D721Med (cell line): ENCODE measurements at regions not wholly inside any gene's neighbourhood (a gene's known extent, or its start where the extent isn't known, plus 50 kb on each side); places are given as distances from the start of the nearest gene placed in this dataset.

ENCODE experiments used
- DNase-seq: peaks from one replicate; pipeline ENCODE4 v3.0.0; 2011; ENCODE audit warnings: low spot score; ENCODE audit not compliant: insufficient read length
- FAIRE-seq: peaks from 2 replicates; lab custom pipeline; 2011; peaks lifted over from hg19 to GRCh38; lab: Jason Lieb, UNC
- CTCF ChIP-seq: IDR thresholded peaks from 2 replicates; pipeline ENCODE4 v1.5.1; 2012; ENCODE audit warnings: mild to moderate bottlenecking, control low read depth; ENCODE audit not compliant: insufficient read depth; ENCODE audit errors: missing control alignments

GRCh38 chr13:87130423-87130822 is 540.7 kb upstream of the SLITRK5 start:
- FAIRE-seq, result no peak

GRCh38 chr13:87131611-87132010 is 539.6 kb upstream of the SLITRK5 start:
- no peak for TF ChIP-seq CTCF
- FAIRE-seq (no peak), DNase-seq (no peak)

More at GRCh38 chr13:87130423-87130822, 540.7 kb upstream of the SLITRK5 start:
- no peak for DNase-seq
- no peak for TF ChIP-seq CTCF

- TF ChIP-seq CTCF, result no peak
- DNase-seq (no peak), FAIRE-seq (no peak)
Measured at GRCh38 chr13:87138866-87139265, 532.3 kb upstream of the SLITRK5 start.

- FAIRE-seq (no peak), DNase-seq (no peak)
Measured at GRCh38 chr13:87147076-87147475, 524.1 kb upstream of the SLITRK5 start.

GRCh38 chr13:87153371-87153770 is 517.8 kb upstream of the SLITRK5 start:
- no peak for FAIRE-seq
- DNase-seq, result no peak
- no peak for TF ChIP-seq CTCF

More at GRCh38 chr13:87147076-87147475, 524.1 kb upstream of the SLITRK5 start:
- no peak for TF ChIP-seq CTCF

GRCh38 chr13:87166348-87166747 is 504.8 kb upstream of the SLITRK5 start:
- no peak for TF ChIP-seq CTCF
- no peak for FAIRE-seq
- DNase-seq, result no peak

GRCh38 chr13:87168390-87168789 is 502.8 kb upstream of the SLITRK5 start:
- no peak for TF ChIP-seq CTCF
- FAIRE-seq (no peak), DNase-seq (no peak)
